ENCODE measurements at regions not wholly inside any gene's neighbourhood (a gene's known extent, or its start where the extent isn't known, plus 50 kb on each side); places are given as distances from the start of the nearest gene placed in this dataset.

DNA sequence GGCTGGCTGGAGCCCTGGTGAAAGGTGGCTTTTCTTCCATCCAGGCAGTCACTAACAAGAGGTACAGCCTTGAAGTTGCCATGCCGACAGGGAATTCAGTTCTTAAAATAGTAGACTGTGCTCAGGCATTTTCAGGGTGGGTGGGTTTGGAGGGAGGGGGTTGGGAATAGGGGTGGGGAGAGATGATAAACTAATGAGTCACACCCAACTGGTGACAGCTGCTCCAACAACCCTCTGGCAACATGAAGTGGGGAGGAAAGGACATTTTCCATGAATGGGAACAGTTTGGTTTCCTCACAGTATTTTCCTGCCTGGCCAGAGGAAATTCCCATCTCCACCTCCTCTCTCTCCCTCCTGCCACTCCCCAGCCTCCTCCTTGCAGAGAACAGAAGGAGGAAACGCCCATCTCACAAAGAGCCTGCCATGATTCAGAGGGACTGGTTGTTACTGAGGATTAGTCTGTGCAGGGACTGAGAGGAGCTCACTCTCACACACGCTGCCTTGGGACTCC is 113.0 kb upstream of the SLC1A4 start:
- H3K4me1 ChIP-seq, result peaks cover 0 to 22% (median 4%) of the 10 kb centered on the region in 4 donors
- no peaks in the 10 kb centered on the region for H3K27me3 ChIP-seq
- TF ChIP-seq CTCF (IDR thresholded peaks at IDR 0.05) (no peak), POLR2A (IDR thresholded peaks at IDR 0.05) (no peak), EP300 (IDR thresholded peaks at IDR 0.05) (no peak)
- no peak overlapping the region for H3K4me3 ChIP-seq
- no peaks in the 10 kb centered on the region for H3K36me3 ChIP-seq
- H3K27ac ChIP-seq, result peak overlapping the region in 2 of 4 donors; percentile 18 to 64
- no peaks in the 10 kb centered on the region for H3K9me3 ChIP-seq
- 22 to 28% methylated on average over 3 of the region's 3 CpGs for WGBS, 2 donors
- DNase-seq (ENCODE audit: low spot score in 2 of 2), result no peak

GRCh38 chr2:64879745-64880144 is 109.5 kb upstream of the SLC1A4 start:
- 92 to 96% methylated on average over 5 of the region's 5 CpGs for WGBS, 2 donors
- no peaks in the 10 kb centered on the region for H3K9me3 ChIP-seq
- DNase-seq (ENCODE audit: low spot score in 2 of 2), result no peak

DNA sequence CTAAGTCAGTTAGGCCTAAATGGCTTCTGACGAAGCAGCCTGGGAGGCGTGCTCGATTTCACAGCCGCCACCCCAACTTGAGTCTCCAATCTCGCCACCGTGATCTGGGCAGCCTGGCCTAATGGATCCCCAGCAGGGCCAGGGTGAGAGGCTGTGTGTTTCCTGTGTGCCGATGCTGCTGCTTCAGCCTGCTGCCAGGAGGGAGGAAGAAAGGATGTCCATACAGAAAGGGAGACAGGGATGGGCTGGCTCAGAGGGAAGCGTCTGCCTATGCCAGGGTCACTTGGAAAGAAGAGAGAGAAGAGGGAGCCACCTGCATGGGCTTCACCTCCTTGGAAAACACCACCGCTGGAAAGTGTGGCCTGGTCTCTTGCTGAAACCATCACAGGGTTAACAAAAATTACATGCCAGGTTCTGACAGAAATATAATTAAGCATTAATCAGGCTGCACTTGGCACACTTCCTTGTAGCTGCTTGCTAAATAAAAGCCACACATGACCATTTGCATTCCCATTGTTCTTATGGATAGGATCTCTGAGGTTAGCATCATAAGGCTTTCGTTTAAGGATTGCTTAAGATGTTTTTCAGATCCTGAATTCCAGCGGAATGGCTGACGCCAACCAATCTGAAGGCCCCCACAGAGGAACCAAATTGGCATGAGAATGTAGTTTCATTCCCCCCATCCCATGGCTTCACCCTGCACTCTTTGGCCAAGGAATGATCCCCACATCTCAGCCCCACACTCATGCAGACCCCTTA is 108.8 kb upstream of the SLC1A4 start:
- no peak for DNase-seq (ENCODE audit: low spot score in 2 of 2)
- no peaks in the 10 kb centered on the region for H3K9me3 ChIP-seq
- WGBS, 2 donors, result 75 to 78% methylated on average over 12 of the region's 12 CpGs
- no peak overlapping the region for H3K4me3 ChIP-seq
- TF ChIP-seq CTCF (IDR thresholded peaks at IDR 0.05) (no peak), POLR2A (IDR thresholded peaks at IDR 0.05) (no peak), EP300 (IDR thresholded peaks at IDR 0.05) (no peak)
- H3K36me3 ChIP-seq, result no peaks in the 10 kb centered on the region
- H3K27me3 ChIP-seq, result no peaks in the 10 kb centered on the region
- H3K27ac ChIP-seq, result no peak overlapping the region
- peaks cover 0 to 14% (median 0%) of the 10 kb centered on the region in 4 donors for H3K4me1 ChIP-seq

More at GRCh38 chr2:64879745-64880144, 109.5 kb upstream of the SLC1A4 start:
- TF ChIP-seq POLR2A (IDR thresholded peaks at IDR 0.05) (no peak), EP300 (IDR thresholded peaks at IDR 0.05) (no peak), CTCF (IDR thresholded peaks at IDR 0.05) (no peak)
- H3K36me3 ChIP-seq, result no peaks in the 10 kb centered on the region
- peaks cover 0 to 14% (median 0%) of the 10 kb centered on the region in 4 donors for H3K4me1 ChIP-seq
- H3K27ac ChIP-seq, result no peak overlapping the region
- no peaks in the 10 kb centered on the region for H3K27me3 ChIP-seq
- H3K4me3 ChIP-seq, result no peak overlapping the region

- no peak for DNase-seq (ENCODE audit: low spot score in 2 of 2)
- Histone ChIP-seq H3K36me3 (no peaks in the 10 kb centered on the region), H3K27ac (no peak overlapping the region), H3K9me3 (no peaks in the 10 kb centered on the region), H3K27me3 (no peaks in the 10 kb centered on the region), H3K4me3 (no peak overlapping the region), H3K4me1 (peaks cover 0 to 10% (median 0%) of the 10 kb centered on the region in 4 donors)
- TF ChIP-seq POLR2A (IDR thresholded peaks at IDR 0.05) (no peak), EP300 (IDR thresholded peaks at IDR 0.05) (no peak), CTCF (IDR thresholded peaks at IDR 0.05) (no peak)
- WGBS, 2 donors, result 83 to 84% methylated on average over 6 of the region's 6 CpGs
These were observed 108.1 kb upstream of the SLC1A4 start for GRCh38 chr2:64881037-64881492.

DNA sequence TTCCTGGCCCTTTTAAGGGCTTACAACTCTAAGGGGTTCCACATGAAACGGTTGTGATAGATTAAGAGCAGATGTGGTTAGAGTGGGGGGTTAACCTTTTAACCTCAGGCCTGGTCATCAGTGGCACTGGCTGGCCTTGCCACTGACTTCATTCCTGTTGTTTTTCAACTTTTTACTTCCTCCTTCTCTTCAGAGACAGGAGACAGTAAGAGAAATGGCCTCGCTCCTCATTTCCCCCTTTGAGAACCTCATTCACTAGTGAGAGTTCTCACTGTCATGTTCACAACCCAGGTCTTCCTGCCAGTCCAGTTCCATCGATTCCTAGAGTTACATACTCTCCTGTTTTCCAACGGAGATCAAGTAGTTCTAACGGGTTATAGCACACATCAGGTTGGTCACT is 101.6 kb upstream of the SLC1A4 start:
- Histone ChIP-seq H3K36me3 (no peaks in the 10 kb centered on the region), H3K27ac (no peak overlapping the region), H3K4me3 (no peak overlapping the region), H3K9me3 (peaks cover 0 to 9% (median 0%) of the 10 kb centered on the region in 4 donors), H3K4me1 (no peaks in the 10 kb centered on the region), H3K27me3 (peaks cover 0 to 7% of the 10 kb centered on the region in 2 donors)
- TF ChIP-seq EP300 (IDR thresholded peaks at IDR 0.05), result no peak
- TF ChIP-seq POLR2A (IDR thresholded peaks at IDR 0.05), result no peak
- no peak for TF ChIP-seq CTCF (IDR thresholded peaks at IDR 0.05)
- WGBS, 2 donors, result 87 to 90% methylated on average over 5 of the region's 5 CpGs
- DNase-seq (ENCODE audit: low spot score in 2 of 2), result no peak
